Brain pericyte (primary cell): ENCODE measurements at regions not wholly inside any gene's neighbourhood (a gene's known extent, or its start where the extent isn't known, plus 50 kb on each side); places are given as distances from the start of the nearest gene placed in this dataset.

ENCODE experiments used
- DNase-seq: peaks from one replicate; pipeline ENCODE4 v3.0.0-alpha.2; 2012; ENCODE audit warnings: low read depth, low spot score

DNA sequence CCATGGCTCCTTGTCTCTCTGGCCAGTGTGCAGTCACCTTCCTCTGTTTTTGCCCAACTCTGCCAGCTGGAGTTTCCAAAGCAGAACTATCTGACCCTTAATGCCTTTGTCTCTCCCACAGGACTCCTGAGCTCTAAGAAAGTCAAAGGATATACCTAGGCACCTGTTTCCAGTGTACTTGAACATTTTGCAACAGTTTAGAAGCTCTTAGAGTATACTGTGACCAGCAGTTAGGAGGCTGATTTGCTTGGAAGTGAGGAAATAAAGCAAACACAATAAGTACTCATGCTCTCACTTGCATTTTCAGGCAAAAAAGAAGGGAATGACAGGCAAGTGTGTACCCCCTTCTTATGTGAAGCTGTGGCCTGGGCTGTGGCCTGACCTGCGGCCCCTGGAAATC lies 204.3 kb upstream of the PLET1 start:
- DNase-seq, result no peak

DNA sequence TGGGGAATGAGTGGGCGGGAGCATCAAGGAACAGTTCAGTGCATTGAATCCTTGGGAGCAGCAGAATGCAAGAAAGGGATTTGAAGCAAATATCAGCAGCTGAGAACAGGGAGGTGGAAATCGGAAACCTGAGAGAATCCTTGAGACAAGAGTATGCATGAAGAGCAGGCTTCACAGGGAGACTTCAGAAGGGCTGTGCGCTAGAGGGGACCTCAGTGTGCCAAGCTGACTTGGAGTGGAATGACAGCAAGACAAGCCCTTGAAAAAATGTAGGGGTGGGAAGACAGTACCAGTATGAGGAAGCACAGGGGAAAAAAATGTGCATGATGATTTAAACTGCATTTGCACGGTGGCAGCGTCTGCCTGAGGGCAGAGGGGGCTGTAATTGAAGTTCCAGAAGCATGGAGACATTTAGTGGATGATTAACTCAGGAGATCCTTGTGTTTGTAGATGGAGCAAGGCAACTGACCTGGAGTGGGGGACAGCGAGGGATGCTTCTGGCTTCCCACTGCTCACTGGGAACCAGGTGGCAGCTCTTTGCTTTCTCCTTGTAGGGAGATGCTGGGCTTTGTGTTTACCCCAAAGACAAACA lies 204.9 kb upstream of the PLET1 start:
- DNase-seq, result no peak

DNA sequence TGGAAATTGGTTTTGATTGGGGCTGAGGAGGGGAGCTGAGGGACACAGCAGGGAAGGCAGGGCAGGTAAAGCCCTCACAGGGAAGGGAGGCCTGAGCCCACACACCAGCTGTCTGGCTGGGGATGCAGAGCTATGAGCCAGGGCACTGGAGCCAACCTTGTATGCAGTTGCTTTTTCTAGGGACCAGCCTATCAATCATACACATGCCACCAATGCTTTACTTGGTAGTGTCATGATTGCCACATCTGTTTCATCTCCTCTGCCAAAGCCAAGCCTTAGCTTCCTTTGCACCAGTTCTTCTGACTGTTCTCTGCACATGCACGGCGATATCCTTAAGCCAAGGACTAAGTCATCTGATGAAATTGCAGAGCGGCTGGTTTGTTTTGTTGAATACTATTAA lies 207.1 kb upstream of the PLET1 start:
- DNase-seq, result no peak

DNA sequence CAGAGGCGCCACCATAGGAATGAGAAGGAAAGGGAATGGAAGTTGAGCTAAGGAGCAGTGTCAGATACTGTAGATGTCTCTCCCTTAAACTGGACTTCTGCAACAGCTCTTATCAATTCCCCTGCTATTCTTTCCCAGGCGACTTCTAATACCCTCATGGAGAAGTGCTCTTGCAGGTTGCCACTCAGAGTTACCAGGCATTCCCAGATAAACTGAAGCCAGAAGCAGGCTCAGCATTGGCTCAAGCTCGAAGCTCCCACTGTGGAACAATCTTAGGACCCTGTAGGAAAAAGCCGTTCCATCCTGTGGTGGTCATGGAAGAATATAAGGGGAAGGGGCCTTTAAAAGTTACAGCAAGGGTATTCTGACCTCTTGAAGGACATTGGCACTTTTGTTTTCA lies 208.7 kb upstream of the PLET1 start:
- DNase-seq, result no peak

DNA sequence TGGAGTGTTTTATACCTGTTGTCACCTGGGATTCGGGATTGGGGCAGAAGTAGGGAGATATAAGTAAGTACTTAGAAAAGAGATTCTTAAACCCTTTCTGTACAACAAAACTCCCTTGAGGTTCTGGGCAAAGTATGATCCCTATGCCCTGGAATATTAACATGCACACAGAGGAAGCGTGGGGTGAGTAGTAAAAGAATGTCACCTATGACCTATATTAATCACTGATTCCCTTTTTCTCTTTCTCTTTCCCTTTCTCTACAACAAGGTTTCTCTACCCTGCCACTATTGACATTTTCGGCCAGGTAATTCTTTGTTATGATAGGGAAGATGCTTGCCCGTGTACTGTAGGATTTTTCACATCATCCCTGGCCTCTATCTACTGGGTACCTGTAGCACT lies 209.7 kb upstream of the PLET1 start:
- DNase-seq, result no peak

DNA sequence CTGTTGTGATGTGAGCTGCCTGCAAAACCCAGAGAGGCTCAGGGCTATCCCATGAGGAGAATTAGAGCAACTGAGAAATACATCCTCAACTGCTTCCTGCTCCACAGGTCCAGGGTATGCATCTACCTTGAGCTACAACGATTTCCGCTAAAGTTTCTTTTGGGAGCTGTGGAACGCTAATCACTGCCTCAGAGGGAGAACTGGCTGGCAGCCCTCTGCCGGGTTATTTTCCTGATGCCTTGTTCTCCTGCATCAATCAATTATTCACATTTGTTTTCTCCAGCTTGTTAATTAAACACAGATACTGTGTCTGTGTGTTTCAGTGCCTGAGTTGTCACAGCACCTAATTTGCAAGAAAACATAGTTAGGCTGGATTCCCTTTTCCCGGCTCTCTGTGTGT lies 211.1 kb upstream of the PLET1 start:
- DNase-seq, result no peak

DNA sequence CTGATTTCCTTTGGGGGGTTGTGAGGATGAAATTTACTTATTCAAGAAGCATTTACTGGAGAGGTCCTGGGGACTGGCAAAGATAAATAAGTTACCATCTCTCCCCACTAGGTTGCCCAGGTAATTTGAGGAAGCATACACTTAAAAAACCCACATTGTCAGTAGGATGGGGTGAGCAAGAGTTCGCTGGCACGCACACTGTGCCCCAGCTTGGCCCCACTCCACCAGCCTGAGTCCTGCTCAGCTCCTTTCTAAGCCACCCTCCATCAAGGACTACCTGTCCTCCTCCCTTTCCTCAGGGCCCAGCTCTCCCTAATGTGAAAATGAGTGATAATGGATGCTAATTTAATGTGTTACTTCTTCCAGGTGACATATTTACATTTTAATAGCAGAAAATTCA lies 216.5 kb upstream of the PLET1 start:
- no peak for DNase-seq

DNA sequence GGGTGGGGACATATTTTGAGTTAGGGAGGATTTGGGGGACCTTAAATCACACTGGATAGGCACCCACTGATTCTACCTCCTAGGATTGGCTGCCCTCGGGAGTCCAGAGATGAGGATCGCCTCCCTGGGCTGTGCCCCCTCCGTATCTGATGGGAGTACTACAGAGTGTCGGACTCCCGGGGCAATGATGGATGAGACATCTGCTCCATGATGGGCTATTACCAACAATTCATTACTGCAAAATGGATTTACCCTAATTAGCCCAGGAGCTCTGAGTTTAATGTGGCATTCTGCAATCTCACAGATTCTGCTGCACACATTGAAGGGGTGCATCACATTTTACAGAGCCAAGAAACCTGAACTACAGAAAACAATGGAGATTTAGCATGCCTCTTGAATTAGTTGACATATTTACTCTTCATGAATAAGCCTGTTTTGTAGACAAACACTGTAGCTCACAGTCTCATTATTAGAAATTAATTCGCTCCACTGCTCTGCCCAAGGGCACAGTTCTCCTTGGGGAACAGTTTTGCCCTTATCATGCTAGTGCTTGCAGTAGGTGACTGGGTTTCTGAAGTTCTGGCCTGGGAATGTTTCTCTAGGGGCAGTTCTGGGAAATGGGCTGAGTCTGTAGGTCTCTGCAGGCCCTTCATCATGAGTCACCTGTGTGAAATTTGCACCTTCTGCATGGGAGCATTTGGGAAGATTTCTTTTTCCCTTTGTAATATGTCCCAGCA lies 217.1 kb upstream of the PLET1 start:
- DNase-seq, result no peak

DNA sequence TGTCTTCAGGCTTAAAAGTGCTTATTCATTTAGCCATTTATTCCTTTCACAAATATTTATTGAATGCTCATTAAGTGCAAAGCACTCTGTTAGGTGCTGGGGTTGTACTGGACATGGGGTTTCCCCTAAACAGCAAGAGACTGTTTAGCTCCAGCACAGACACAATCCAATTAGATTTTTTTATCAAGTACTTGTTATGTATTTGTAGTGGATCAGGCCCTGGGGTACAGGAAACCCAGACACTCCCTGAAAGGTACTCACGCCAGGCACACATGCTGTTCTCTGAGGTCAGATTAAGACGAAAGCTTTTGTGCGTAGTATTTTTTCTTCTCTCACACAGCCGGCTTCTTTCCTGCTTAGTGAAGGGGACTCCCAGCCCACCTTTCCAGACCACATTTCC lies 218.1 kb upstream of the PLET1 start:
- no peak for DNase-seq

DNA sequence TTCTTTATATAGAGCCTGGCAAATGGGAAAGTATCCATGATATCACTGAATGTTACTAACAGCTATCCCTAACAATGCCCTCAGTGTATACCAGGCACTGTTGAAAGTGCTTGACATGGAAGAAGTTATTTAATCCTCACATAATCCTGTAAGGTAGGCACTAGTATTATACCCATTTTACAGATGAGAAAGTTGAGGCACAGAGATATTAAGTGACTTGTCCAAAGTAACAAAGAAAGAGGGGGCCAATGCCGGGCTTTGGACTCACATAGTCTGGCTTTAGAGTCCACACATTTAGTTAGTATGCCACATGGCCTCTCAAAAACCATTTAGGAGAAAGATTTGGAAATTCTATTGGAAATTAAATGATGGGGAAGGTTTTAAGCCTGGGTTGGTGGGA lies 220.8 kb upstream of the PLET1 start:
- no peak for DNase-seq

DNA sequence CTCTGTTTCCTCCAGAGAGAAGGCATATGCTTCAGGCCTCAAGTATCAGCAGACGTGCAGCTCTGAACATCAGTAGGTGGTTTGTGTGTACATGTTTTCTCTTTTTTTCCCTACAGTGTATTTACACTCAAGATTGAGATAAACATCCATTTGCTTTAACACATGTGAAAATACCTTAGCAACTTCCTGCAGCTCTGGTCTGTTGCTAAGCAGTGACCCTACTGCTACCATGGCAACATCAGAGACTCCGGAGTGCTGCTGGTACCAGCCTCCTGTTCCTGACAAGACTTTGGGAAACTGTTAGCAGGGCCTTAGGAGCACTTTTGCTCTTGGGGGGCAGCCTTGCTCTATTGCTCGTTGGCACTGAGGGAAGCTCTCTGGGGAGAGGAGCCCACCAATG lies 221.2 kb upstream of the PLET1 start:
- no peak for DNase-seq

DNA sequence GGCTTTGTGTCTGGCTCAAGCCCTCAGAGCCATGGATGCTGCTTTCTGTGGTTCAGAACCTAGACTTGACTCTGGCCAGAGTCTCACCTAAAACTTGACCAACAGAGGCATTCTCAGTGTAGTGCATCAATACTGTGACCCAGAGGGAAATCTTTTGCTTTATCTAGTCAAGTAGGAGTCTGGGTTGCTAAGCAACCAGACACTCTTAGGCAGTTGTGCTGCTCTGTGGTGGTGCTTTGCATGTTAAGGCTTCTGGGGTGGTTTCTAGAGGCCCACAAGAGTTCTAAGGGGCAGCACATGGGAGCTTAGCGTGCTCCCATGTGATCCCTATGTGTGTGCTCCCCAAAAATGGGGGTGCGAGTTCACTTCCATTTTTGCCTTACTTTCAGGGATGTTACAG lies 224.6 kb upstream of the PLET1 start:
- DNase-seq, result no peak

DNA sequence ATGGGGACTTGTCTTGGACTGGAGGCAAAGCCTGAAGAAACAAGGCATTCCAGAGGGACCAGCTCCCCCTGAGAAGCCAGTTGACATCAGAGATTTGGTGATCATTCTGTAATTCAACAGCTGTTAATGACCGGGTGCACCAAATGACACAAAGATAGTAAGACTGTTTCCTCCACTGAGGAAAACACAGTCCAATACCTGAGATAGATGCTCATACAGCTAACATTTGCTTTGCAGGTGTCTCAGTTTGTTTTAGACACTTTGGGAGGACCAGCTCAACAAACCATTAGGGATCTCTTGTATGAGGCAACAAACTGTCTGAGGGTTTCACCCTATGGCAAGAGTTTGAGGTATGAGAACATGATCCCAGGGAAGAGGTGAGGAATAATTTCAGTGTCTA lies 237.2 kb upstream of the PLET1 start:
- DNase-seq, result no peak

DNA sequence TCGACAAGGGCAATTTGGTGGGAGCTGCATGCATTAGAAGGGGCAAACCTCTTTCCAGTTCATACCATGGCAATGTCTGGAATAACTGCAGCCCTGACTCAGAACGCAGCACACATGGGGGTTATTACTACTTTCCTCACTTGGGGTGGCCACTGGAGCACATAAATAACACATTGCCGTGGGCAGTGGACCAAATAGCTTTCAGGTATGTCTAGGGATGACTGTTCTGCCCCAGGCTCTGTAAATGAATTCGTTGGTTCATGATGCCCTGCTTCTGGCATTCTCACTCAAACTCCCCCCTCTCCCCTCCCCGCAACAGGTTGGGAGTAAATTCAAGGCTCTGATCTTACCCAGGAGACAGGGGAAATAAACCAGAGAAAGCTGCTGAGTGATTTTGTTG lies 238.0 kb upstream of the PLET1 start:
- DNase-seq, result no peak

DNA sequence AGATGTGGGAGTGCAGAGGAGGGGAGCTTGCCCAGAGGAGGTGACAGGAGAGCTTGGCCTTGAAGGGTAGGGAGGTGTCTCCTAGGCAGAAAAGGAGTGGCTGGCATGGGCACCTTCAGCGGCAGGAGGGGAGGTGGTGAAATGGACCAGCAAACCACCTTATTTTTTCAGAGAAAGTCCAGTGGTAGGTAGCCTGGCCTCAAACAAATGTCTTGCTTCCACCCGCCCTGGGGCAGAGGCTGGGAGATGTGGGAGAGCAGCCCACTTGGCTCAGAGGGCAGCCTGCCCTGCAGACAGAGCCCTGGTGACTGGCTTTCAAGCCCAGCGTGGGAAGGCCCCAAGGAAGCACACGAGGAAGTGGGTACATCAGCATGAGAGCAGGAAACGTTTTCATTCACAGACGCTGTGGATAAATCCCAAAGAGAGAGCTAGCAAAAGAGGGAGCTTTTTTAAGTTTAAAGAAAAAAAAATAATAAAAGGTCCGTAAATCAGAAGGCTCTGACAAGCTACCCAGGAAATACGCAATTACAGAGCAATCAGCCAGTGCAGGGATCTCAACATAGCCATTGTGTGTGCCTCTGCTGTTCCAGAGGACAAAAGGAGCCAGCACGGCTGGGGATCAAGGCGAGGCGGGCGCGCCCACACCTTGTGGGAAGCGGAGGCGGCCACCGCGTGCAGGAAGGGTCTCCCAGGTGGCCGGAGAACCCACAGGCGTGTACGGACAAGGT lies 238.7 kb upstream of the PLET1 start:
- DNase-seq, result no peak

DNA sequence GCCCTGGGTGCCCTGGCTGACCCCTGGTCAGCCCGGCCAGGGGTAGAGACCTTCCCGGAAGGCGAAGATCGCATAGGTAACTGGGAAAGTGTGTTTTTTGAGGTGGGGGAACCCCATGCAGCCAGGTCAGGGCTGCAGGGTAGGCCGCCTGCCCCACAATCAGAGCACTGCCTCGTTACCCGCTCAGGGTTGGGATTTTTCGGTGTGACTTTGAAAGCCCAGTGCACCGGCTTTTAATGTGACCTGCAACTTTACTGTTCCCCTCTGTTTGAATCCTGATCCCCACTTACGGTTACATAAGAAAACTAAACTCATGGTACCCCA lies 239.2 kb upstream of the PLET1 start:
- DNase-seq, result no peak

DNA sequence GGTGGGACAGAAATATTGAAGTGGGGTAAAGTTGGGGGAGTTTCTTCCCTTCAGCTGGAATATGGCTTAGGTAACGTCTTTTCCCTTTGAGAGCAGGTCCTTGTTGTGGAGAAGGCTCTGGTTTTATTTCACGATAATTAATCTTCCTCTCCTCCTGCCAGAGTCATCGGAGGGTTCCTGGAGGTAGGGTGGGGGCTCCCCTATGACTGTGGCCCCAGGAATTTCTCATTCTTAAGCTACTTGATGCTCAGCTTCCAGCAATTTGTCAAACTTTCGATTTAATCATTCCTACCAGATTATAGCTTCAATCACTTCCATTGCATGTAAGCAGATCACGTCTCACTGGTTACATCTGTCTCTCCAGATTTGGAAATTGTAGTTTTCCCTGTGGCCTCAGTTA lies 242.8 kb upstream of the PLET1 start:
- DNase-seq, result no peak

DNA sequence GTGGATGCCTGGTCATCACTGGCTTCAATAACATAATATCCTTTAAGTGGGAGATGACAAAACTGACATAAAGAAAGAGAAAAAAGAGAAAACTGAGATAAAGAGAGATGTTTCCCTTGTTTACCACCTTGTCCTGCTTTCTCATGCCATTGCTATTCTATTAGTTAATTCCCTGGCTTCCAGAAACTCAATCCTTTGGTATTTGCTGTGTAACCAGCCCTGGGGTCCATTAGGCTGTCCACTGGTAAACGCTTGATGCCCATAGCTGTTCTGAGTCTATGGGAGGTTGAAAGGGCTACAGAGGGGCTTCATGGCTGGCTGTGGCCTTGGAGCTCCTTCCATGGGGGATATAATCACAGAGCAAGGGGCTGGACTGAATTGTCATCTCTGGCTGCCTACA lies 243.4 kb upstream of the PLET1 start:
- DNase-seq, result no peak

DNA sequence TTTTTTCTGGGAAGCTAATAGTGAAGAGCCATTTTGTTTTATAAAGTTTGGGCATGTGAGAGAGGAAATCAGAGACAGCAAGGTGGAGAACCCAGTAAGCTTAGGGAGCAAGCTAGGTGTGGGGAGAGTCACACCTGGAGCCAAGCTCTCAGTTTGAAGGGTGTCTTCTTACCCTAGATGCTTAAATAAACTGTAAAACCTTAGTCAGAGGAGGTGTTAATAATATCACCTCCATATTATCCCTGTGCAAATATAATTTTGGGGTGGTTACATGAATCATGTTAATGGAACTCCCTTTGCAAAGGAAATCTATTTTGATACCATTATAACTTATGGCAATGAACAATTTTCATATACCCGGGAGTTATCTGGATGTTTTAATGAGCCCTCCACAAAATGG lies 246.2 kb upstream of the PLET1 start:
- DNase-seq, result no peak

DNA sequence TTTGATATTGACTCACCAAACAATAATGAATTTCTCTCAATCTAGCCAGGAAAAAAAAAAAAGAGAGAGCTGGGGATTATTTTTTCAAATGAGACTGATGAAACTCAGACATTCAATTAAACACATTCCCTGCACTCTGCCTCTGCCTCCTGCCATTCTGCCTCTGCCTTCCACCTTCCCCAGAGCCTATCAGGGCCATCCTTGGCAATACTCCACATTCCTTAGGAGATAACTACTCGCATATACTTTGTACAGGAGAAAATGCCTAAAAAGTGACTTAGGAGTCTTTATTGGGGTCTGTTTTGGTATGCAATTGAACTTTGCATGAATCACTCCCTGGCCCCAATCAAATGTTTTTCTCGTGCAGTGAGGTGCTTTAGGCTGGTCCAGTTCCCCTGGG lies 246.6 kb upstream of the PLET1 start:
- DNase-seq, result no peak

DNA sequence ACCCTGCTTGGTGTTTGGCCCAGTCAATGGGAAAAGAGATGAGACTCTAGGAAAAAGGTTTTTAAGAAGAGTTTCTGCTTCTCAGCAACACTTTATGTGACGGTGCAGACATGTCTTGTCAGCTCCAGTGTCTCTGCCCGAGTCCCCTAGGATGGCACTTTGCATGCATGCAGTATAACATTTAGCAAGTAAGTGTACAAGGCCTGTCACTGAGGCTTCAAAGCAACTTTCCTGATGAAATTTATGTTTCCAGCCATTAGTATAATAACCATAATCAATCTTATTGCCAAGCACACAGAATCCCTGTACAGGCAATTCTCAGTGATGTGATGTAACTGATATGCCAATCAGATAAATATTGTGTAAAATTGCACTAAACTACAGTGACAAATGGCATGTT lies 248.1 kb upstream of the PLET1 start:
- DNase-seq, result no peak

DNA sequence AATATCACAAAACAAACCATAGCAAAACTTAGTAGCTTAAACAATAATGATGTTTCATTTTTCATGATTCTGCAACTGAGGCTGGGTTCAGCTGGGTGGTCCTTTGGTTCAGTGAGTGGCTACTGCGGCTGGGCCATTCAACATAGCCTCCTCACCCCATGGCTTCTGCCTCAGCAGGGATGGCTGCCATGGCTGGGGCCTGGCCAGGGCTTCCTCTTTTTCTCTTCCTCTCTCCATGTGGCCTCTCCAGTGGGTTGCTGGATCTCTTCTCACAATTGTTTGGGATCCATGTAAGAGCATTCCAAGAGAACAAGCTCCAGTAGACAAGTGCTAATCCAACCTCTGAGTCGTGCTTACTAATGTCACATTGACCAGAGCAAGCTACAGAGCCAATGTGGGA lies 248.6 kb upstream of the PLET1 start:
- no peak for DNase-seq

DNA sequence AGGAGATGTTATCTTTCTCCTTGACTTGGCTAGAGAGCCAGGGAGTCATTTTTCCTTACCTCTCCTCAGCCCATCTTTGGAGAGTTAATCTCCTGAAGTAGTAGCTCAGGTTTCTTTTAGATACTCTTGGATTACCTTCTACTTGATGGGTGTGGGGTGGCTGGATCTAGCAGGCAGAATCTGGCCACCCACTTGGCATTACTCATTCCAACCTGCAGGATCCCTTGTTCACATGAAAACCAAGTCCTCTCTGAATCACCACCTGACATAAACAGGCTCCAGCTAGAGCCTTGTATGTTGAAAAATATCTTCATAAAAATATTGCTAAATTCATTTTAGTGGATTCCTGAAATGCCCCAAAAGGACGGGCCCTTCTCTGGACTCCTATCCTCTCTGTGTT lies 250.6 kb upstream of the PLET1 start:
- DNase-seq, result no peak
